ENCODE measurements at regions not wholly inside any gene's neighbourhood (a gene's known extent, or its start where the extent isn't known, plus 50 kb on each side); places are given as distances from the start of the nearest gene placed in this dataset.

GRCh38 chr4:138894709-138895108 is 120.9 kb upstream of the NOCT start:
- Histone ChIP-seq H3K4me1 (ENCODE audit: control insufficient read depth, insufficient read depth, low read length, unreplicated experiment) (peaks cover 13% of the 10 kb centered on the region), H3K36me3 (ENCODE audit: insufficient read depth, low read length) (no peaks in the 10 kb centered on the region), H2AFZ (ENCODE audit: low read length, unreplicated experiment) (no peak overlapping the region), H3K27me3 (ENCODE audit: insufficient read depth, low read length) (no peaks in the 10 kb centered on the region), H3K27ac (ENCODE audit: low read depth, low read length) (no peak overlapping the region), H3K4me3 (ENCODE audit: low read depth, low read length) (no peak overlapping the region), H3K79me2 (ENCODE audit: control insufficient read depth, insufficient read depth, low read length, unreplicated experiment) (no peaks in the 10 kb centered on the region)

- Histone ChIP-seq H3K27me3 (ENCODE audit: insufficient read depth, low read length) (no peaks in the 10 kb centered on the region), H3K36me3 (ENCODE audit: insufficient read depth, low read length) (no peaks in the 10 kb centered on the region), H3K4me1 (ENCODE audit: control insufficient read depth, insufficient read depth, low read length, unreplicated experiment) (peaks cover 13% of the 10 kb centered on the region), H3K4me3 (ENCODE audit: low read depth, low read length) (no peak overlapping the region), H2AFZ (ENCODE audit: low read length, unreplicated experiment) (no peak overlapping the region), H3K27ac (ENCODE audit: low read depth, low read length) (no peak overlapping the region), H3K79me2 (ENCODE audit: control insufficient read depth, insufficient read depth, low read length, unreplicated experiment) (no peaks in the 10 kb centered on the region)
Measured at GRCh38 chr4:138894011-138894410, 121.6 kb upstream of the NOCT start.

- no peaks in the 10 kb centered on the region for H3K36me3 ChIP-seq (ENCODE audit: insufficient read depth, low read length)
- H3K79me2 ChIP-seq (ENCODE audit: control insufficient read depth, insufficient read depth, low read length, unreplicated experiment): no peaks in the 10 kb centered on the region
- no peaks in the 10 kb centered on the region for H3K27me3 ChIP-seq (ENCODE audit: insufficient read depth, low read length)
- H3K27ac ChIP-seq (ENCODE audit: low read depth, low read length): no peak overlapping the region
- H3K4me1 ChIP-seq (ENCODE audit: control insufficient read depth, insufficient read depth, low read length, unreplicated experiment): peaks cover 6% of the 10 kb centered on the region
- no peak overlapping the region for H3K4me3 ChIP-seq (ENCODE audit: low read depth, low read length)
- no peak overlapping the region for H2AFZ ChIP-seq (ENCODE audit: low read length, unreplicated experiment)
Measured at GRCh38 chr4:138892483-138893407, 122.8 kb upstream of the NOCT start.

GRCh38 chr4:138891631-138892031 is 124.0 kb upstream of the NOCT start:
- no peak overlapping the region for H3K27ac ChIP-seq (ENCODE audit: low read depth, low read length)
- peaks cover 6% of the 10 kb centered on the region for H3K4me1 ChIP-seq (ENCODE audit: control insufficient read depth, insufficient read depth, low read length, unreplicated experiment)
- H3K79me2 ChIP-seq (ENCODE audit: control insufficient read depth, insufficient read depth, low read length, unreplicated experiment): no peaks in the 10 kb centered on the region
- H2AFZ ChIP-seq (ENCODE audit: low read length, unreplicated experiment): no peak overlapping the region
- H3K36me3 ChIP-seq (ENCODE audit: insufficient read depth, low read length): no peaks in the 10 kb centered on the region
- H3K4me3 ChIP-seq (ENCODE audit: low read depth, low read length): no peak overlapping the region
- no peaks in the 10 kb centered on the region for H3K27me3 ChIP-seq (ENCODE audit: insufficient read depth, low read length)

GRCh38 chr4:138890891-138891570 is 124.5 kb upstream of the NOCT start:
- no peak overlapping the region for H3K4me3 ChIP-seq (ENCODE audit: low read depth, low read length)
- no peaks in the 10 kb centered on the region for H3K36me3 ChIP-seq (ENCODE audit: insufficient read depth, low read length)
- no peaks in the 10 kb centered on the region for H3K79me2 ChIP-seq (ENCODE audit: control insufficient read depth, insufficient read depth, low read length, unreplicated experiment)
- H3K27me3 ChIP-seq (ENCODE audit: insufficient read depth, low read length): no peaks in the 10 kb centered on the region
- peaks cover 6% of the 10 kb centered on the region for H3K4me1 ChIP-seq (ENCODE audit: control insufficient read depth, insufficient read depth, low read length, unreplicated experiment)
- no peak overlapping the region for H3K27ac ChIP-seq (ENCODE audit: low read depth, low read length)
- no peak overlapping the region for H2AFZ ChIP-seq (ENCODE audit: low read length, unreplicated experiment)

- no peaks in the 10 kb centered on the region for H3K79me2 ChIP-seq (ENCODE audit: control insufficient read depth, insufficient read depth, low read length, unreplicated experiment)
- H3K4me3 ChIP-seq (ENCODE audit: low read depth, low read length): no peak overlapping the region
- H3K27me3 ChIP-seq (ENCODE audit: insufficient read depth, low read length): no peaks in the 10 kb centered on the region
- no peak overlapping the region for H2AFZ ChIP-seq (ENCODE audit: low read length, unreplicated experiment)
- H3K27ac ChIP-seq (ENCODE audit: low read depth, low read length): no peak overlapping the region
- no peaks in the 10 kb centered on the region for H3K36me3 ChIP-seq (ENCODE audit: insufficient read depth, low read length)
- H3K4me1 ChIP-seq (ENCODE audit: control insufficient read depth, insufficient read depth, low read length, unreplicated experiment): peaks cover 6% of the 10 kb centered on the region
Measured at GRCh38 chr4:138889216-138889615, 126.4 kb upstream of the NOCT start.

- Histone ChIP-seq H2AFZ (ENCODE audit: low read length, unreplicated experiment) (no peak overlapping the region), H3K27ac (ENCODE audit: low read depth, low read length) (no peak overlapping the region), H3K36me3 (ENCODE audit: insufficient read depth, low read length) (no peaks in the 10 kb centered on the region), H3K79me2 (ENCODE audit: control insufficient read depth, insufficient read depth, low read length, unreplicated experiment) (no peaks in the 10 kb centered on the region), H3K27me3 (ENCODE audit: insufficient read depth, low read length) (no peaks in the 10 kb centered on the region), H3K4me1 (ENCODE audit: control insufficient read depth, insufficient read depth, low read length, unreplicated experiment) (peaks cover 6% of the 10 kb centered on the region), H3K4me3 (ENCODE audit: low read depth, low read length) (no peak overlapping the region)
Measured at GRCh38 chr4:138887741-138888140, 127.8 kb upstream of the NOCT start.

- no peak overlapping the region for H3K27ac ChIP-seq (ENCODE audit: low read depth, low read length)
- no peak overlapping the region for H2AFZ ChIP-seq (ENCODE audit: low read length, unreplicated experiment)
- H3K4me3 ChIP-seq (ENCODE audit: low read depth, low read length): no peak overlapping the region
- H3K36me3 ChIP-seq (ENCODE audit: insufficient read depth, low read length): no peaks in the 10 kb centered on the region
- no peaks in the 10 kb centered on the region for H3K79me2 ChIP-seq (ENCODE audit: control insufficient read depth, insufficient read depth, low read length, unreplicated experiment)
- H3K4me1 ChIP-seq (ENCODE audit: control insufficient read depth, insufficient read depth, low read length, unreplicated experiment): peaks cover 6% of the 10 kb centered on the region
- H3K27me3 ChIP-seq (ENCODE audit: insufficient read depth, low read length): no peaks in the 10 kb centered on the region
Measured at GRCh38 chr4:138887341-138887740, 128.2 kb upstream of the NOCT start.

- H3K36me3 ChIP-seq (ENCODE audit: insufficient read depth, low read length): no peaks in the 10 kb centered on the region
- H3K27me3 ChIP-seq (ENCODE audit: insufficient read depth, low read length): no peaks in the 10 kb centered on the region
- H2AFZ ChIP-seq (ENCODE audit: low read length, unreplicated experiment): no peak overlapping the region
- no peaks in the 10 kb centered on the region for H3K4me1 ChIP-seq (ENCODE audit: control insufficient read depth, insufficient read depth, low read length, unreplicated experiment)
- no peak overlapping the region for H3K27ac ChIP-seq (ENCODE audit: low read depth, low read length)
- H3K79me2 ChIP-seq (ENCODE audit: control insufficient read depth, insufficient read depth, low read length, unreplicated experiment): no peaks in the 10 kb centered on the region
- H3K4me3 ChIP-seq (ENCODE audit: low read depth, low read length): no peak overlapping the region
Measured at GRCh38 chr4:138879757-138880156, 135.8 kb upstream of the NOCT start.

- H3K4me1 ChIP-seq (ENCODE audit: control insufficient read depth, insufficient read depth, low read length, unreplicated experiment): no peaks in the 10 kb centered on the region
- H3K79me2 ChIP-seq (ENCODE audit: control insufficient read depth, insufficient read depth, low read length, unreplicated experiment): no peaks in the 10 kb centered on the region
- no peak overlapping the region for H2AFZ ChIP-seq (ENCODE audit: low read length, unreplicated experiment)
- H3K27ac ChIP-seq (ENCODE audit: low read depth, low read length): no peak overlapping the region
- H3K27me3 ChIP-seq (ENCODE audit: insufficient read depth, low read length): peaks cover 11% of the 10 kb centered on the region
- no peak overlapping the region for H3K4me3 ChIP-seq (ENCODE audit: low read depth, low read length)
- no peaks in the 10 kb centered on the region for H3K36me3 ChIP-seq (ENCODE audit: insufficient read depth, low read length)
Measured at GRCh38 chr4:138875891-138876608, 139.5 kb upstream of the NOCT start.
